IMR-90 (cell line): ENCODE measurements at regions not wholly inside any gene's neighbourhood (a gene's known extent, or its start where the extent isn't known, plus 50 kb on each side); places are given as distances from the start of the nearest gene placed in this dataset.
A peak's percentile ranks its signal among the peaks of the same experiment; 100 is the strongest.

ENCODE experiments used
- ATAC-seq: fragments of 200-7000 bp; cut with Tn5 transposase; 2 replicates; pipeline ENCODE4 v1.9.1; 2020; ENCODE audit warnings: low read depth, mild to moderate bottlenecking, moderate library complexity
- BruUV-seq: library from RNA; stranded (reverse); fragments of 400-500 nt; replicated peaks from 2 replicates; lab custom pipeline; 2021; lab: Mats Ljungman, UMichigan
- CTCF ChIA-PET: fragments of 300-600 bp; formaldehyde crosslinking; extraction: SDS; loops from one replicate; lab custom pipeline; 2021; ENCODE audit warnings: antibody characterized with exemption; lab: Yijun Ruan, JAX
- POLR2A ChIA-PET: fragments of 300-600 bp; sonication (Branson Sonifier 250); formaldehyde crosslinking; loops from one replicate; lab custom pipeline; 2022; ENCODE audit warnings: antibody characterized with exemption; ENCODE audit not compliant: unreplicated experiment; lab: Charles Lee
- DNase-seq: peaks from one replicate; pipeline ENCODE4 v3.0.0; 2013
- H2AFZ ChIP-seq: replicated peaks from 2 replicates; pipeline ENCODE3; 2013; ENCODE audit warnings: low read length, mild to moderate bottlenecking; ENCODE audit not compliant: poor library complexity
- H2AK5ac ChIP-seq: 2 replicates; pipeline ENCODE4 v1.6.1; 2013; ENCODE audit warnings: low read depth, low read length, inconsistent platforms
- H2AK9ac ChIP-seq: replicated peaks from 2 replicates; pipeline ENCODE3; 2013; ENCODE audit warnings: mild to moderate bottlenecking, low read depth, low read length, moderate library complexity; ENCODE audit not compliant: poor library complexity
- H2BK120ac ChIP-seq: 2 replicates; pipeline ENCODE4 v1.6.1; 2013; ENCODE audit warnings: low read depth, low read length, inconsistent platforms
- H2BK15ac ChIP-seq: 3 replicates; pipeline ENCODE4 v1.6.1; 2013; ENCODE audit warnings: low read depth, low read length, inconsistent platforms
- H2BK20ac ChIP-seq: 2 replicates; pipeline ENCODE4 v1.6.1; 2013; ENCODE audit warnings: low read depth, mild to moderate bottlenecking, inconsistent platforms, low read length, moderate library complexity
- H2BK5ac ChIP-seq: 2 replicates; pipeline ENCODE4 v1.6.1; 2013; ENCODE audit warnings: mild to moderate bottlenecking, low read depth, low read length, inconsistent platforms; ENCODE audit not compliant: poor library complexity, severe bottlenecking
- H3K14ac ChIP-seq: replicated peaks from 2 replicates; pipeline ENCODE4 v1.6.1; 2013; ENCODE audit warnings: low read depth, low read length, inconsistent platforms
- H3K18ac ChIP-seq: 2 replicates; pipeline ENCODE4 v1.6.1; 2013; ENCODE audit warnings: low read depth, low read length, control low read depth
- H3K23ac ChIP-seq: 2 replicates; pipeline ENCODE4 v1.6.1; 2013; ENCODE audit warnings: low read depth, low read length, inconsistent platforms
- H3K27ac ChIP-seq: 2 replicates; pipeline ENCODE4 v1.5.1; 2013; ENCODE audit warnings: mild to moderate bottlenecking, control low read depth, low read length; ENCODE audit not compliant: insufficient read depth
- H3K27me3 ChIP-seq: 2 replicates; pipeline ENCODE4 v1.6.1; 2013; ENCODE audit warnings: low read length; ENCODE audit not compliant: control insufficient read depth, insufficient read depth
- H3K36me3 ChIP-seq: 2 replicates; pipeline ENCODE4 v1.6.1; 2013; ENCODE audit warnings: low read length, mixed read lengths; ENCODE audit not compliant: control insufficient read depth, insufficient read depth
- H3K4ac ChIP-seq: 2 replicates; pipeline ENCODE4 v1.6.1; 2013; ENCODE audit warnings: low read depth, low read length, inconsistent platforms
- H3K4me1 ChIP-seq: 2 replicates; pipeline ENCODE4 v1.6.1; 2013; ENCODE audit warnings: low read length, mixed read lengths; ENCODE audit not compliant: control insufficient read depth, insufficient read depth
- H3K4me2 ChIP-seq: 2 replicates; pipeline ENCODE4 v1.6.1; 2013; ENCODE audit warnings: low read depth, mild to moderate bottlenecking, control low read depth, low read length, moderate library complexity
- H3K4me3 ChIP-seq: 2 replicates; pipeline ENCODE4 v1.5.1; 2013; ENCODE audit warnings: low read depth, mild to moderate bottlenecking, control low read depth, low read length, moderate library complexity; ENCODE audit not compliant: insufficient read depth
- H3K56ac ChIP-seq: 2 replicates; pipeline ENCODE4 v1.6.1; 2013; ENCODE audit warnings: low read length, inconsistent platforms; ENCODE audit not compliant: insufficient read depth; ENCODE audit errors: extremely low read depth
- H3K79me1 ChIP-seq, 2 experiments: 2 replicates each; pipeline ENCODE4 v1.6.1; 2013; ENCODE audit warnings: low read length in 2 of 2, inconsistent platforms in 1 of 2, low read depth in 1 of 2
- H3K9ac ChIP-seq: 2 replicates; pipeline ENCODE4 v1.6.1; 2013; ENCODE audit warnings: low read depth, low read length, control low read depth
- H3K9me1 ChIP-seq: 2 replicates; pipeline ENCODE4 v1.6.1; 2013; ENCODE audit warnings: low read length, inconsistent platforms; ENCODE audit not compliant: insufficient read depth
- H3K9me3 ChIP-seq: 2 replicates; pipeline ENCODE4 v1.6.1; 2013; ENCODE audit warnings: low read length; ENCODE audit not compliant: control insufficient read depth, insufficient read depth
- H4K20me1 ChIP-seq: 2 replicates; pipeline ENCODE4 v1.6.1; 2013; ENCODE audit warnings: low read length, inconsistent platforms; ENCODE audit not compliant: insufficient read depth
- H4K5ac ChIP-seq: 2 replicates; pipeline ENCODE4 v1.6.1; 2013; ENCODE audit warnings: mild to moderate bottlenecking, low read depth, low read length, control low read depth
- H4K8ac ChIP-seq, 2 experiments: 2 replicates each; pipeline ENCODE4 v1.6.1; 2013; ENCODE audit warnings: low read depth in 2 of 2, low read length in 2 of 2, control low read depth in 1 of 2, inconsistent platforms in 1 of 2
- H4K91ac ChIP-seq: 2 replicates; pipeline ENCODE4 v1.6.1; 2013; ENCODE audit warnings: low read depth, low read length, inconsistent platforms; ENCODE audit not compliant: insufficient read depth
- FOS ChIP-seq: fragments of 150-350 bp; IDR thresholded peaks from 2 replicates; pipeline ENCODE4 v1.6.1; 2016; ENCODE audit warnings: low read depth, low read length
- MXI1 ChIP-seq: IDR thresholded peaks from 2 replicates; pipeline ENCODE4 v1.6.1; 2012; ENCODE audit warnings: low read depth, mild to moderate bottlenecking, low read length, moderate library complexity, borderline replicate concordance
- WGBS, 2 experiments: methylation state at CpG; one replicate each; pipeline versions ENCODE4 v1.1.5 to v1.1.7; 2013; ENCODE audit warnings: missing lambda C conversion rate in 2 of 2; ENCODE audit not compliant: insufficient read length in 1 of 2; ENCODE audit errors: extremely low coverage in 2 of 2; 5-methylcytosine and 5-hydroxymethylcytosine counted together
- dilution Hi-C: fragments of 300-500 bp; cut with HindIII; formaldehyde crosslinking; loops from one replicate; pipeline ENCODE4 v1.14.3; 2018; ENCODE audit warnings: low sequenced_read_pairs; ENCODE audit not compliant: unreplicated experiment
- in situ Hi-C: fragments of 300-500 bp; cut with MboI; formaldehyde crosslinking; loops from 3 replicates; pipeline ENCODE4 v1.14.3; 2019; ENCODE audit warnings: low sequenced_read_pairs, inconsistent platforms, mixed read lengths
- intact Hi-C: fragments of 100-400 bp; cut with micrococcal nuclease; formaldehyde crosslinking; loops from 2 replicates; pipeline ENCODE4 v1.10.0; 2022

- dilution Hi-C loops: no loop called here
- peaks cover 2% of the 10 kb centered on the region; the same call in 1 of the 2 replicates for H3K36me3 ChIP-seq
- H3K27me3 ChIP-seq: no peaks in the 10 kb centered on the region
- ChIA-PET CTCF (no interaction called here), POLR2A (no interaction called here)
- no peaks in the 10 kb centered on the region for H3K9me1 ChIP-seq
- H3K79me1 ChIP-seq: no peaks in the 10 kb centered on the region
- H2BK15ac ChIP-seq: no peak overlapping the region
- H4K5ac ChIP-seq: no peak overlapping the region
- TF ChIP-seq MXI1 (no peak), FOS (no peak)
- peak overlapping the region; percentile 49; the same call in 1 of the 2 replicates for H4K91ac ChIP-seq
- 0 out of 2 replicates have a peak overlapping the region, but pooled peaks have one; percentile 14 for H2BK20ac ChIP-seq
- no peak overlapping the region for H3K18ac ChIP-seq
- no CpG with 5 or more reads among the region's 1 CpG for whole genome bisulfite sequencing, 2 experiments
- H3K4ac ChIP-seq: no peak overlapping the region
- no TSS peak for BruUV-seq
- H3K23ac ChIP-seq: no peak overlapping the region
- no peak overlapping the region for H3K4me3 ChIP-seq
- intact Hi-C loops: no loop called here
- no peak for ATAC-seq
- no peak overlapping the region for H2BK5ac ChIP-seq
- H2BK120ac ChIP-seq: peak overlapping the region; percentile 27; the same call in 1 of the 2 replicates
- no peaks in the 10 kb centered on the region for H4K20me1 ChIP-seq
- in situ Hi-C loops: no loop called here
- no peak overlapping the region for H3K14ac ChIP-seq
- H4K8ac ChIP-seq: no peak overlapping the region
- DNase-seq: no peak
- no peak overlapping the region for H2AFZ ChIP-seq
- H3K4me1 ChIP-seq: peaks cover 2% of the 10 kb centered on the region; the same call in 1 of the 2 replicates
- peaks cover 28% of the 10 kb centered on the region for H3K9me3 ChIP-seq
- no peak overlapping the region for H3K27ac ChIP-seq
- H3K56ac ChIP-seq: no peak overlapping the region
- peak overlapping the region; percentile 74; the same call in 1 of the 2 replicates for H2AK5ac ChIP-seq
- peak overlapping the region; percentile 9 for H2AK9ac ChIP-seq
- no peak overlapping the region for H3K4me2 ChIP-seq
- H3K9ac ChIP-seq: no peak overlapping the region
Measured at GRCh38 chr3:177898185-177898584, 638.1 kb upstream of the KCNMB2 start.
